IMR-90 (cell line): ENCODE measurements at regions not wholly inside any gene's neighbourhood (a gene's known extent, or its start where the extent isn't known, plus 50 kb on each side); places are given as distances from the start of the nearest gene placed in this dataset.

Experiments used
- ATAC-seq: fragments of 200-7000 bp; cut with Tn5 transposase; 2 replicates; pipeline ENCODE4 v1.9.1; 2020; ENCODE audit warnings: low read depth, mild to moderate bottlenecking, moderate library complexity
- BruUV-seq: library from RNA; stranded (reverse); fragments of 400-500 nt; replicated peaks from 2 replicates; lab custom pipeline; 2021; lab: Mats Ljungman, UMichigan
- CTCF ChIA-PET: fragments of 300-600 bp; formaldehyde crosslinking; extraction: SDS; loops from one replicate; lab custom pipeline; 2021; ENCODE audit warnings: antibody characterized with exemption; lab: Yijun Ruan, JAX
- POLR2A ChIA-PET: fragments of 300-600 bp; sonication (Branson Sonifier 250); formaldehyde crosslinking; loops from one replicate; lab custom pipeline; 2022; ENCODE audit warnings: antibody characterized with exemption; ENCODE audit not compliant: unreplicated experiment; lab: Charles Lee
- DNase-seq: peaks from one replicate; pipeline ENCODE4 v3.0.0; 2013
- H2AFZ ChIP-seq: replicated peaks from 2 replicates; pipeline ENCODE3; 2013; ENCODE audit warnings: low read length, mild to moderate bottlenecking; ENCODE audit not compliant: poor library complexity
- H2AK5ac ChIP-seq: 2 replicates; pipeline ENCODE4 v1.6.1; 2013; ENCODE audit warnings: low read depth, low read length, inconsistent platforms
- H2AK9ac ChIP-seq: replicated peaks from 2 replicates; pipeline ENCODE3; 2013; ENCODE audit warnings: mild to moderate bottlenecking, low read depth, low read length, moderate library complexity; ENCODE audit not compliant: poor library complexity
- H2BK120ac ChIP-seq: 2 replicates; pipeline ENCODE4 v1.6.1; 2013; ENCODE audit warnings: low read depth, low read length, inconsistent platforms
- H2BK15ac ChIP-seq: 3 replicates; pipeline ENCODE4 v1.6.1; 2013; ENCODE audit warnings: low read depth, low read length, inconsistent platforms
- H2BK20ac ChIP-seq: 2 replicates; pipeline ENCODE4 v1.6.1; 2013; ENCODE audit warnings: low read depth, mild to moderate bottlenecking, inconsistent platforms, low read length, moderate library complexity
- H2BK5ac ChIP-seq: 2 replicates; pipeline ENCODE4 v1.6.1; 2013; ENCODE audit warnings: mild to moderate bottlenecking, low read depth, low read length, inconsistent platforms; ENCODE audit not compliant: poor library complexity, severe bottlenecking
- H3K14ac ChIP-seq: replicated peaks from 2 replicates; pipeline ENCODE4 v1.6.1; 2013; ENCODE audit warnings: low read depth, low read length, inconsistent platforms
- H3K18ac ChIP-seq: 2 replicates; pipeline ENCODE4 v1.6.1; 2013; ENCODE audit warnings: low read depth, low read length, control low read depth
- H3K23ac ChIP-seq: 2 replicates; pipeline ENCODE4 v1.6.1; 2013; ENCODE audit warnings: low read depth, low read length, inconsistent platforms
- H3K27ac ChIP-seq: 2 replicates; pipeline ENCODE4 v1.5.1; 2013; ENCODE audit warnings: mild to moderate bottlenecking, control low read depth, low read length; ENCODE audit not compliant: insufficient read depth
- H3K27me3 ChIP-seq: 2 replicates; pipeline ENCODE4 v1.6.1; 2013; ENCODE audit warnings: low read length; ENCODE audit not compliant: control insufficient read depth, insufficient read depth
- H3K36me3 ChIP-seq: 2 replicates; pipeline ENCODE4 v1.6.1; 2013; ENCODE audit warnings: low read length, mixed read lengths; ENCODE audit not compliant: control insufficient read depth, insufficient read depth
- H3K4ac ChIP-seq: 2 replicates; pipeline ENCODE4 v1.6.1; 2013; ENCODE audit warnings: low read depth, low read length, inconsistent platforms
- H3K4me1 ChIP-seq: 2 replicates; pipeline ENCODE4 v1.6.1; 2013; ENCODE audit warnings: low read length, mixed read lengths; ENCODE audit not compliant: control insufficient read depth, insufficient read depth
- H3K4me2 ChIP-seq: 2 replicates; pipeline ENCODE4 v1.6.1; 2013; ENCODE audit warnings: low read depth, mild to moderate bottlenecking, control low read depth, low read length, moderate library complexity
- H3K4me3 ChIP-seq: 2 replicates; pipeline ENCODE4 v1.5.1; 2013; ENCODE audit warnings: low read depth, mild to moderate bottlenecking, control low read depth, low read length, moderate library complexity; ENCODE audit not compliant: insufficient read depth
- H3K56ac ChIP-seq: 2 replicates; pipeline ENCODE4 v1.6.1; 2013; ENCODE audit warnings: low read length, inconsistent platforms; ENCODE audit not compliant: insufficient read depth; ENCODE audit errors: extremely low read depth
- H3K79me1 ChIP-seq, 2 experiments: 2 replicates each; pipeline ENCODE4 v1.6.1; 2013; ENCODE audit warnings: low read length in 2 of 2, inconsistent platforms in 1 of 2, low read depth in 1 of 2
- H3K9ac ChIP-seq: 2 replicates; pipeline ENCODE4 v1.6.1; 2013; ENCODE audit warnings: low read depth, low read length, control low read depth
- H3K9me1 ChIP-seq: 2 replicates; pipeline ENCODE4 v1.6.1; 2013; ENCODE audit warnings: low read length, inconsistent platforms; ENCODE audit not compliant: insufficient read depth
- H3K9me3 ChIP-seq: 2 replicates; pipeline ENCODE4 v1.6.1; 2013; ENCODE audit warnings: low read length; ENCODE audit not compliant: control insufficient read depth, insufficient read depth
- H4K20me1 ChIP-seq: 2 replicates; pipeline ENCODE4 v1.6.1; 2013; ENCODE audit warnings: low read length, inconsistent platforms; ENCODE audit not compliant: insufficient read depth
- H4K5ac ChIP-seq: 2 replicates; pipeline ENCODE4 v1.6.1; 2013; ENCODE audit warnings: mild to moderate bottlenecking, low read depth, low read length, control low read depth
- H4K8ac ChIP-seq, 2 experiments: 2 replicates each; pipeline ENCODE4 v1.6.1; 2013; ENCODE audit warnings: low read depth in 2 of 2, low read length in 2 of 2, control low read depth in 1 of 2, inconsistent platforms in 1 of 2
- H4K91ac ChIP-seq: 2 replicates; pipeline ENCODE4 v1.6.1; 2013; ENCODE audit warnings: low read depth, low read length, inconsistent platforms; ENCODE audit not compliant: insufficient read depth
- ELK1 ChIP-seq: fragments of 150-350 bp; IDR thresholded peaks from 2 replicates; pipeline ENCODE4 v1.6.1; 2016; ENCODE audit warnings: low read depth, mild to moderate bottlenecking, low read length, moderate library complexity, borderline replicate concordance
- WGBS, 2 experiments: methylation state at CpG; one replicate each; pipeline versions ENCODE4 v1.1.5 to v1.1.7; 2013; ENCODE audit warnings: missing lambda C conversion rate in 2 of 2; ENCODE audit not compliant: insufficient read length in 1 of 2; ENCODE audit errors: extremely low coverage in 2 of 2; 5-methylcytosine and 5-hydroxymethylcytosine counted together
- dilution Hi-C: fragments of 300-500 bp; cut with HindIII; formaldehyde crosslinking; loops from one replicate; pipeline ENCODE4 v1.14.3; 2018; ENCODE audit warnings: low sequenced_read_pairs; ENCODE audit not compliant: unreplicated experiment
- in situ Hi-C: fragments of 300-500 bp; cut with MboI; formaldehyde crosslinking; loops from 3 replicates; pipeline ENCODE4 v1.14.3; 2019; ENCODE audit warnings: low sequenced_read_pairs, inconsistent platforms, mixed read lengths
- intact Hi-C: fragments of 100-400 bp; cut with micrococcal nuclease; formaldehyde crosslinking; loops from 2 replicates; pipeline ENCODE4 v1.10.0; 2022

GRCh38 chr10:118908557-118909256 lies 120.8 kb upstream of the NANOS1 start:
- BruUV-seq: no TSS peak
- H3K79me1 ChIP-seq: no peaks in the 10 kb centered on the region
- no peak overlapping the region for H2BK15ac ChIP-seq
- no peak overlapping the region for H3K18ac ChIP-seq
- no peaks in the 10 kb centered on the region for H3K9me3 ChIP-seq
- no peak overlapping the region for H3K23ac ChIP-seq
- 0 out of 2 replicates have a peak, but pooled peaks cover 3% of the 10 kb centered on the region for H3K27me3 ChIP-seq
- H3K9ac ChIP-seq: no peak overlapping the region
- no peak overlapping the region for H3K56ac ChIP-seq
- H3K4me1 ChIP-seq: peaks cover 12% of the 10 kb centered on the region
- no peak overlapping the region for H2BK5ac ChIP-seq
- H4K5ac ChIP-seq: no peak overlapping the region
- POLR2A ChIA-PET: no interaction called here
- CTCF ChIA-PET: interaction anchor here (0.6 kb wide), 1 partner anchor 479 kb away, joined by 4 read pairs; no protein-coding TSS in a partner anchor
- DNase-seq: no peak
- H3K4me2 ChIP-seq: no peak overlapping the region
- intact Hi-C loops (no loop called here), dilution Hi-C loops (no loop called here), in situ Hi-C loops (no loop called here)
- no peaks in the 10 kb centered on the region for H3K36me3 ChIP-seq
- no peak overlapping the region for H3K4ac ChIP-seq
- no peak overlapping the region for H3K27ac ChIP-seq
- no peak overlapping the region for H2BK120ac ChIP-seq
- H3K9me1 ChIP-seq: no peaks in the 10 kb centered on the region
- H2AK5ac ChIP-seq: no peak overlapping the region
- no peak overlapping the region for H3K4me3 ChIP-seq
- no peak overlapping the region for H3K14ac ChIP-seq
- H2BK20ac ChIP-seq: no peak overlapping the region
- H2AFZ ChIP-seq: peak overlapping the region; percentile 25
- H4K91ac ChIP-seq: no peak overlapping the region
- no peak for ATAC-seq
- H4K20me1 ChIP-seq: no peaks in the 10 kb centered on the region; the same call in 1 of the 2 replicates
- WGBS, 2 experiments: 53% methylated on average over 7 of the region's 16 CpGs; no CpG with 5 or more reads in 1 of the 2 experiments
- H2AK9ac ChIP-seq: no peak overlapping the region
- TF ChIP-seq ELK1: no peak
- H4K8ac ChIP-seq: no peak overlapping the region
